ENCODE measurements at regions not wholly inside any gene's neighbourhood (a gene's known extent, or its start where the extent isn't known, plus 50 kb on each side); places are given as distances from the start of the nearest gene placed in this dataset.
A peak's percentile ranks its signal among the peaks of the same experiment; 100 is the strongest.

GRCh38 chr13:106351251-106351650 lies 184.2 kb downstream of the EFNB2 start:
- no peak for DNase-seq (ENCODE audit: low read depth, low spot score)

- no peak for DNase-seq (ENCODE audit: low read depth, low spot score)
These were observed 185.3 kb downstream of the EFNB2 start for GRCh38 chr13:106350208-106350607.

GRCh38 chr13:106349080-106349931 lies 186.2 kb downstream of the EFNB2 start:
- DNase-seq (ENCODE audit: low read depth, low spot score) = peak; percentile 89

DNA sequence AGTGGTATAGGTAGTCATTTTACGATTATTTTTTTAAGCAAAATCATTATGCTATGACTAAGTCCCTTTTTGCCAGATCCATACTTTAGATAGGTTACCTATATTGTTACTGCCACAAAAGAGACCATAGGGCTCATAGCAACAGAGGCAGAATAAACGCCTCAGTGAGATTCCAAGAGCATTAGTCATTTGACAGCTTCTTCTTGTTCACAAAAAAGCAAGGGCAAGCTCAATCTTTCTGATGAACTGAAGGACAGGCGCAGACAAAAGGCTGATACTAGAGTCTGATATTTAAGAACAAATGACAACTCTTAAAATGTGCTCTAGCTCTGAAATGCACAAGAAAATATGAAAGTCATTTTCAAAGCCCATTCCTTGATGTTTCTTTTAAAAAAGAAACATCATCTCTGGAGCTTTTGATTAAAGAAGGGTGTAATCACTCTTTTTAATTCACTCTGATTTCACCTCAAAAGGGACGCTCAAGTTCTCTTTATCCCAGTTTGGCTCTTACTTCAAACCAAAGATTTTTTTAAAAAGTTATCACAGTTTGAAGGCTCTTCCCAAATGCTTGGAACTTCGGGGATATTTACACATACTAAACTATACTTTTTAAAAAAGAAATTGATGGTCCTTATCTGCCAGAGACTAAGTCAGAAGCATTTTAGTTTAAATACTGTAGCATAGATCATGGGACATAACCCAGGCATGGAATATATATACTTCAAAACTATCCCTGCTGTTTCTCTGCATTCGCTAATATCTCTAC lies 187.2 kb downstream of the EFNB2 start:
- DNase-seq (ENCODE audit: low read depth, low spot score) = peak; percentile 71

GRCh38 chr13:106344342-106344741 lies 191.1 kb downstream of the EFNB2 start:
- no peak for DNase-seq (ENCODE audit: low read depth, low spot score)

- DNase-seq (ENCODE audit: low read depth, low spot score) = no peak
These were observed 191.6 kb downstream of the EFNB2 start for GRCh38 chr13:106343836-106344235.

DNA sequence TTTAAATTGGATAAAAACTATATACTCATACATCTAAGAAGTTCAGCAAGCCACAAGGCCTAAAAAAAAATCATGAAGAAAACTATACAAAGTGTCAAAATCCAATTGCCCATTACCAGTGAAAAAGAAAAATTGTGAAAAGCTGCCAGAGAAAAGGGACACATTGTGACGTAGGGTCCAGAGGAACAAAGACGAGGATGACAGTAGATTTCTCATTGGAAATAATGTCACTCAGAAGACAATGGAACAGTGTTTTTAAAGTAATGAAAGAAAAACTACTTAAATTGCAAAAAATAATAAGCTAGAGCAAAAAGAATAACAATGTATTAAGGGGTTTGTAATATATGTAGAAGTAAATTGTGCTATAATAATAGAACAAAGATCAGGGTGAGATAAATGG lies 195.2 kb downstream of the EFNB2 start:
- no peak for DNase-seq (ENCODE audit: low read depth, low spot score)

GRCh38 chr13:106337096-106337850 lies 198.2 kb downstream of the EFNB2 start:
- DNase-seq (ENCODE audit: low read depth, low spot score) = no peak

GRCh38 chr13:106336668-106337067 lies 198.8 kb downstream of the EFNB2 start:
- DNase-seq (ENCODE audit: low read depth, low spot score) = no peak

DNA sequence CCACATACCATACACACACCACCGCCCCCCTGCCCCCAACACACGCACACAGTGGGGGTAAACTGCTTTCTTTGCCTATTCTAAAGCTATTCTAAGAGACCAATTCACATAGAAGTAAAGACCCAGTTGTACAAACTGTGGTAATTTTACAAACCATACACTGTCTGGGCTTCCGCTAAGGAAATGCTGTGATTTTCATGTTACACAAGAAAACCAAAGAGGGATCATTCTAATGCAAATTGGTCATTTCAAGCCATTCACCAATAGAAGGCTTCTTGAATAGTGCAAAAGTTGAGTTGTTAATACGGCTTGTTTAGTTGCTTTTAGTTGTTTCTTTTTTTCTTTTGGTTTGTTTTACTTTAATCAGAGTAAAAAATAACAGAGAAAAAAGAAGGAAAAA lies 202.8 kb downstream of the EFNB2 start:
- DNase-seq (ENCODE audit: low read depth, low spot score) = no peak

GRCh38 chr13:106331116-106331515 lies 204.3 kb downstream of the EFNB2 start:
- DNase-seq (ENCODE audit: low read depth, low spot score) = no peak

DNA sequence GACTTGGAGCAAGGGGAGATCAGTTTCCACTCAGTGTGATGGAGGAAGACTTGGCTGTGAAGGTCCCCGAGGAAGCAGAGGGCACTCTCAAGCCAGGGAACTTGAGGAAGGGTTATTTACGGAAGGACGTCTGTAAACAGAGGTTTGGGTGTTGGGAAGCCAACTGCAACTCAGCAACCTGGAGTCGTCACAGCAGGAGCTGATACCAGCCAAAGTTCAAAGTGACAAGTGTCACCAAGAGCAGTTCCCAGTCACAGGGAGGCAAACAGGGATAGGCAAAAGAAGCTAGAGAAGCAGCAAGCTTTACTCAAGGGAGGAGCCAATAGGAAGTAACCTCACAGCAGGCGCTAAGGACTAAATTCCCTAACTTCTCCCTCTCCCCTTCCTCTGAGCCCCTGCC lies 205.5 kb downstream of the EFNB2 start:
- no peak for DNase-seq (ENCODE audit: low read depth, low spot score)

GRCh38 chr13:106326751-106327150 lies 208.7 kb downstream of the EFNB2 start:
- no peak for DNase-seq (ENCODE audit: low read depth, low spot score)

DNA sequence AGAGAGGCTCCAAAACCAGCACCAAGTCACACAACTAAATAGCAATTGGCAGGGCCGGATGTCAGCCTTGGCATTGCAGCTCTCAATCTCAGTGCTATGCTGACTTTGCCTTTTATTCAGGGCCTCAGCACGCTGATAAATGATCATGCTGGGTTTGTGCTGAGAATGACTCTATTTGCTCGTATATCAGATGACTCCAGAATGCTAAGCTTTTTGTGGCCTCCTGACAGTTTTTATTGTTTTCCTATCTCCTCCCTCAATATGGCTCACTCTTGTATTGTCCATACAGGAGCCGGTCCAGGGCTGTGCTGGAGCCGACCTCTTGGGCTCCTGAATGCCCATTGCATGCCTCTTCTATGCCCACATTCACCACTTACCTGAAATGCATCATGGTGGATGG lies 211.0 kb downstream of the EFNB2 start:
- no peak for DNase-seq (ENCODE audit: low read depth, low spot score)

GRCh38 chr13:106322628-106323027 lies 212.8 kb downstream of the EFNB2 start:
- no peak for DNase-seq (ENCODE audit: low read depth, low spot score)

DNA sequence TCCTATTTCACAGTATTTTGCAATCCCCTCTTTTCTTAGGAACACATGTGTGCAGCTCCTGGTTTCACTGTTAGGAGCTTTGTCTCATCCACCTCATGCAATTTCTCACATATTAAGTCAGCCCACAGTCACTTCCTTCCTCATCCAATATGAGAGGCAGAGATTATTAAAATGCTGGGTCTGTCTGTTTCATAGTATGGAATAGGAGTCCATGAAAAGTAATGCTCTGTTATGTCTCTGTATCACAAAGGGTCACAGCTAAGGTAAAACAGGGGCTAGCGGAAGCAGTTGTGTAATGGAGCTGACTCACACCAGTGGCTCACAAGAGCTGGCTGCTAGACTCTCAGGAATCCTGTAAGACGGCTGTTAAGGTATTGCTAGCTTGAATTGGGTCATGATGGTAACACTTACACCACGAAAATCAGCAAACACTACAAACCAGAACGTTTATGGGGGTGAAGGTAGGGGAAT lies 216.5 kb downstream of the EFNB2 start:
- peak; percentile 87 for DNase-seq (ENCODE audit: low read depth, low spot score)

DNA sequence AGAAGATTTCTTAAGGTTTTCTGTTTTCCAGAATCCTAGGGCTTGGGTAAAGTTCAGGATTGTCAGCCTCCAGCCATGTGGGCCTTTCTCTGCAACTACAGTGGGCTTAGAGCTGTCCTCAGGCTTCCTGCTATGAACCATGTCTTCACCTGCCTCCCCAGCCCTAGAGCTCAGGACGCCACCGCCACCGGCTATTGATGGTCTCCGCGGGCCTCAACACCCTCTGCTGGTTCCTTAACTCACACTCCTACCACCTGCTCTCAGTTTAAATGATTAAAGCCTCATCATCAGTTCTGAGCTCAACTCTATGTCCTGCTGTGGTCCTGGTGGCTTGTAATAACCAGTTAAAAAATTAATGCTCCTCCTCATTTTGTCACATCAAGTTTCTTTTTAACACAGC lies 221.0 kb downstream of the EFNB2 start:
- DNase-seq (ENCODE audit: low read depth, low spot score) = no peak

GRCh38 chr13:106311004-106311403 lies 224.5 kb downstream of the EFNB2 start:
- no peak for DNase-seq (ENCODE audit: low read depth, low spot score)

GRCh38 chr13:106310291-106310865 lies 225.1 kb downstream of the EFNB2 start:
- no peak for DNase-seq (ENCODE audit: low read depth, low spot score)

DNA sequence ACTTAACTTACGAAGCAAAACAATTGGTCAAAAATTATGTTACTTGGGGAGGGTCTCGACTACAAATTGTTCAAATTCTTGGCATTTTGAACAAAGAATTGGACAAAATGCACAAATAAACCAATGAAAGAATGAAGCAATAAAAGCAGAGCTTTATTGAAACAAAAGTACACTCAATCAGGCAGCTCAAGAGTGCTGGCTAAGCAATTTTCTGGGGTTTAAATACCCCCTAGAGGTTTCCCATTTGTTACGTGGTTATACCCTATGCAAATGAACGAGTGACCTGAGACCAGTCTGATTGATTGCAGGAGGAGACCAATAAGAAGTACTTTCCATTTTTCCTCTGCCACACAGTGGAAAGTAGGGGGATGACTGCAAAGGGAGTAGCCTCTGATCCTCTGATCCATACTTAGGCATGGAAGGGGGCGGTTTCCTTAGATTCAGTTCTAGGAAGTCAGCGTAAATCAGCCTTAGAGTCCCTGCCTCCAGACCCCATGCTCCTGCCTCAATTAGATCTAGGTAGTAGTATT lies 228.6 kb downstream of the EFNB2 start:
- DNase-seq (ENCODE audit: low read depth, low spot score) = no peak

GRCh38 chr13:106302843-106303242 lies 232.6 kb downstream of the EFNB2 start:
- DNase-seq (ENCODE audit: low read depth, low spot score) = no peak

Data from pulmonary artery endothelial cell (primary cell).